ENCODE measurements at regions not wholly inside any gene's neighbourhood (a gene's known extent, or its start where the extent isn't known, plus 50 kb on each side); places are given as distances from the start of the nearest gene placed in this dataset.

DNA sequence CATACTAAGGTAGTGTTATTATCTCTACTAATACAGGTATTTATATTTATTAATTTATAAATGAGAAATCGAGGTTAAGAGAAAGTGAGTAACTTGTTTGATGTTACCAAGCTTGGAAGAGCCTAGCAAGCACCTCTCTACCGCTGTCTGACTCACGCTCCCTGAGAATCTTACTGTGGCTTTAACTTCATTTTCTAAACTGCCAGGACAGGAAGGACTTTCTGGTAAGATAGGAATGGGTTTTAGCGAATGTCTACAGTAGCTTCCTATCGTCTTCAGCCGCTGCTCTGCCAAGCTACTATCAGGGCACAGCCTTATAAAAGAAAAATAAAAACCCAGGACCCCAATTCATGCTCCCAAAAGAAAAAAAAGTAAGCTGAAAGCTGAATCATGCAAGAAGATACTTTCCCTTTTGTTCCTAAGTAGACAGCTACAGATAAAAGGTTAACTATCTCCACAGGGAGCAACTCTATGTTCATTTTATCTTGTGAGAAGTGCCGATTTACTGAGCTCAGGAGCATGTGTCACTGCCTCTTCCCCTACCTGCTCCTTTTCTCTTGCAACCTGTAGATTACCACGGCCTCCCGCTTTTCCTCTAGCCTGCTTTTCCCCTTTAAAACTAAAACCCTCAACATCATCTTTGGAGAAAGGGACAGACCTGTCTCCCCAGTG lies 60.2 kb downstream of the THNSL1 start:
- FAIRE-seq (no peak), DNase-seq (ENCODE audit: insufficient read length) (no peak)
- TF ChIP-seq TAF1 (IDR thresholded peaks at IDR 0.05; ENCODE audit: borderline replicate concordance, low read depth, low read length), result no peak
- TF ChIP-seq POLR2A (IDR thresholded peaks at IDR 0.05; ENCODE audit: low read depth, low read length), result no peak
- TF ChIP-seq POLR2AphosphoS5 (IDR thresholded peaks at IDR 0.05; ENCODE audit: low read depth, low read length), result no peak

DNA sequence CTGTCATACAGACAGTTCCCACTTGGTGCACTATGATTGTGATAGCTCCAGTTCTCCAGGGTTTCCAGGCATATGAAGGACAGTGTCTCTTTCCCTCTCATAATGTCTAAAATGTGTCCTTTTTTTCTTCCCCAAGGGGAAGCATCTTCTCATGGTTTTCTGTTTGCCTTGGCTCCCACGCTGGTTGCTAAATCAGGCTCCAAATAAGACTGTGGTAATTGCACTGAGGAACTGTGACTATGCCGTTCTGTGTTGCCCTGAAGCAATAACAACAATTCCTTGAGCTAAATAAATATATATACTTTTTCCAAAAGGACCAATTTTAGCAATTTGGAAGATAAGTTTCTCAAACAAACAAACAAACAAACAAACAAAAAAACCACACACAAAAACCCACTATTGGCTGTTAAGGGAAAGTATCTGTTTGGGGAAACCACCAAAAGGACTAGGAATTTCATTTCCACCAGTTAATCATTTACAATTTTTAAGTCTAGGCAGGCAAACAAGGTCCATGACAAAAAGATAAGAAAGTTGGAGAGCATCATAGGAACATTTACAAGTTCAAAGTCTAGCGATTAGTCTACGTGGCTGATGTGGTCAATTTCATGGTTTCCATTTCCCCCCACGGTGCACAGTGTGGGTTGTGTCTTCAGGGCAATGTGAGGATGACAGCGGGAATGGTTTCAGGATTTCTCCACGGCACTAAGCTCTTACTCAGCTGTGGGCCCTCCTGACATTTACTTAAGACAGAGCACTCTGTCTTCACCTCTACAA lies 62.4 kb downstream of the THNSL1 start:
- no peak for TF ChIP-seq TAF1 (IDR thresholded peaks at IDR 0.05; ENCODE audit: borderline replicate concordance, low read depth, low read length)
- no peak for TF ChIP-seq POLR2AphosphoS5 (IDR thresholded peaks at IDR 0.05; ENCODE audit: low read depth, low read length)
- TF ChIP-seq POLR2A (IDR thresholded peaks at IDR 0.05; ENCODE audit: low read depth, low read length), result no peak

DNA sequence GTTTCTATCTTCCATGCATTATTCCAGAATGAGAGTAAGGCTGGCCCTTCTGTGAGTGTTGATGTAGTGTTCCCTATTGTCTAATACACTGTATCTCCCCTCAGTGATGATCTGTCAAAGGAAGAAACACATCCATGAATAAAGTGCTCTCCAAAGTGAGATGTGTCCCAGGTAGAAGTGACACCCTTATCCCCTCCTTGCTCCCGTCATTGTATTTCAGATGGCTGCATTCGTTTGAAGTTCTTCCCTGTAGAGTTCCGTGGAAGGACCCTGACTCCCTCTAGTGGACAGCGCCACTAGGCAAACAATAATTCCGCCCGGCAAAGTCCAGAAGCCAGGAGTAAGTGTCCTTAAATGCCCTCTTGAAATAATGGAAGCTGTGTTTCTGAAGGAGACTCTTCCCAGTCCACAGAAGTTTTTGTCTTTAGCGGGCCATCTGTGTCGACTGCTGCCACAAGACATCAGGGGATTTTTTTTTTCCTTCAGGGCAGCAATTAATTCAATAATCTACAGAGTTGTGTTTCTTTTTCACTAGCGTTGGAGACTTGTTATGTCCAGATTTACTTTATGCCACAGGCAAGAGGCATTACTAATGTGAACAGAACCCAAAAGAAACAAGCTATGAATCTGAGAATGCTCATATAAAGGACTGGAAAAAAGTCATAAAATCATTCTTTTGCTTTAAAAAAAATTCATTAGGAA lies 64.6 kb downstream of the THNSL1 start:
- TF ChIP-seq POLR2A (IDR thresholded peaks at IDR 0.05; ENCODE audit: low read depth, low read length), result no peak
- no peak for TF ChIP-seq POLR2AphosphoS5 (IDR thresholded peaks at IDR 0.05; ENCODE audit: low read depth, low read length)
- no peak for TF ChIP-seq TAF1 (IDR thresholded peaks at IDR 0.05; ENCODE audit: borderline replicate concordance, low read depth, low read length)
- FAIRE-seq (peak; percentile 44), DNase-seq (ENCODE audit: insufficient read length) (peak; percentile 24)

More for the DNA sequence above, 62.4 kb downstream of the THNSL1 start:
- no peak for FAIRE-seq
- DNase-seq (ENCODE audit: insufficient read length), result no peak

DNA sequence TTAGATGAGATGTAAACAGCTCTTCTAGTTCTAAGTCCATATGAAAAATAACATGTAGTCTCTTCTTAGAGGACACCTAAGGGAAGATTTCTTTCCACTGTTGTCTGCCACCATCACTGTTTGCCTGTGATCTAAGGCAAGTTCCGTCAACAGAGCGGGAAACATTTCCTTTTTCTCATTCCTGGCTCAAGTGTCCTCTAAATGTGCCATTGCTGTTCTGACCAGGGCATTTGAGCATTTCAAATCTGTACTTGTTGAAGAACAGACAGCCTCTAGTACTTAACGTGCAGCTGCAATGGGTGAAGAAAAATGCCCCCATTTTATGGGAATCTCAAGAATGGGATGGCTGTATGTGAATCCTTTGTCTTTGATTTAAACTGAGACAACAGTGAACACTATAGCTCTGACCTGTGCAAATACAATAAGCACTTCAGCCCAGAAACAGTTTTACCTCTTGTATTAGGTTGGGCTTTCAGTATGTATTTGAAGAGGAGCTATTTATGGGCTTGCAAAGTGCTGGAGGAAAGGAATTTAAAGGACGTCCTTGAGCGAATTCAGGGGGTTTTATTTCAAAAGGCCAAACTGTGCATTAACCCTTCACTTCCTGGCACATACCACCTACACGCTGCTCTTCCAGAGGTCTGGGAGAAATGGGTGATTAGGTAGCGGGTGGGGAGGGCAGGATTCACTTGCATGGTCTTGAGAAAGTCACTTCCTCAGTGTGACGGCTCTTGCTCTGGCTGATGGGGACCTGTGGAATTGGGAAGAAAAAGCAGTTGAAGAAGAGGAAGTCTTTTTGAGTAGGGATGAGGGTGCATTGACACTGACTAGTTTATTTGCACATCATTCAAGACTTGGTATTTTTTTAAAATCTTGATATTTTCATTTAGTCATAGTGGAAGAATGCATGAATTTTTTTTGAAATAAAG lies 66.1 kb downstream of the THNSL1 start:
- DNase-seq (ENCODE audit: insufficient read length) (no peak), FAIRE-seq (no peak)
- TF ChIP-seq POLR2A (IDR thresholded peaks at IDR 0.05; ENCODE audit: low read depth, low read length), result no peak
- TF ChIP-seq POLR2AphosphoS5 (IDR thresholded peaks at IDR 0.05; ENCODE audit: low read depth, low read length), result no peak
- TF ChIP-seq TAF1 (IDR thresholded peaks at IDR 0.05; ENCODE audit: borderline replicate concordance, low read depth, low read length), result no peak

DNA sequence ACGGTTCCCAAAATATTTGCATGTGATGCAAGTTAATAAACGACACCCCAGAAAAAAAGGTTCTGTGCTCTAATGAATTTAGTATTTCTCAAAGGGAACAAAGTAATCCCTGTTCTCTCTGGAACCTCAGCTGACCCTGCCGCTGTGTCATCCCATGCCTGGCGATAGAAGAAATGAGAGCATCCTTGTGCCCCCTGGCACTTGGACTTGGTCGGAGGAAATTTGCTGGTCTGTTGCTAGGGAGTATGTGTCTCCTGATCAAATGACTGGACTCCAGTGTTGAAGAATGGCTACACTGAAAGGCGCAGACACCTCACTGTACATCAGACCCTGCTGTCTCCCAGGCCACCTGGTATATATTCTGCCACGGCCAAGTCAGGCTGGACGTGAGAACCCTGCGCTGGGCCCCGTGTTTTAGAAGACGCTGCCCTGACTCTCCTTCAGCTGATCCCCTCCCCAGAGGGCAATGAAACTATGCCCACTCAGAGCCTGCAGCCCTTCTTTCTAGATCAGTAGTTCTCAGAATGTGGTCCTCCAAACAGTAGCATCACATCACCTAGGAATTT lies 67.2 kb downstream of the THNSL1 start:
- FAIRE-seq (no peak), DNase-seq (ENCODE audit: insufficient read length) (no peak)

DNA sequence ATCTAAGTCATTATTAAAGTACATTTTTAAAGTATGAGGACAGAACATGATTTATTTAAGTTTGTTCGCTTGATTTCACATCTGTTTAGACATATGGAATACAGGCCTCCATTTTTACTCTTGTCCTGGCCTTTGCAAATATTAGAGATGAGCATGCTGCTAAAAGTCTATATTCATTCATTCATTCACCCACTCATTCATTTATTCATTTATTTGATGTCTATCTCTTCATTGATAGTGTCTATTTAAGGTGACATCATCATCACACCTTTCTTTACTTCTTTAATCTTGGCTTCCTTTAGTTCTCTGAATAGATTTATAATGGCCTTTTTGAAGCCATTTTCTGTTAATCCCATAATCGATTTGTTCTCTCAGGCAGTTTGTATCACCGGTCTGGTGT lies 68.0 kb downstream of the THNSL1 start:
- FAIRE-seq, result no peak
- no peak for TF ChIP-seq TAF1 (IDR thresholded peaks at IDR 0.05; ENCODE audit: borderline replicate concordance, low read depth, low read length)
- TF ChIP-seq POLR2A (IDR thresholded peaks at IDR 0.05; ENCODE audit: low read depth, low read length), result no peak
- no peak for TF ChIP-seq POLR2AphosphoS5 (IDR thresholded peaks at IDR 0.05; ENCODE audit: low read depth, low read length)
- no peak for DNase-seq (ENCODE audit: insufficient read length)

More for the DNA sequence above, 67.2 kb downstream of the THNSL1 start:
- TF ChIP-seq POLR2AphosphoS5 (IDR thresholded peaks at IDR 0.05; ENCODE audit: low read depth, low read length), result no peak
- TF ChIP-seq TAF1 (IDR thresholded peaks at IDR 0.05; ENCODE audit: borderline replicate concordance, low read depth, low read length), result no peak
- TF ChIP-seq POLR2A (IDR thresholded peaks at IDR 0.05; ENCODE audit: low read depth, low read length), result no peak

DNA sequence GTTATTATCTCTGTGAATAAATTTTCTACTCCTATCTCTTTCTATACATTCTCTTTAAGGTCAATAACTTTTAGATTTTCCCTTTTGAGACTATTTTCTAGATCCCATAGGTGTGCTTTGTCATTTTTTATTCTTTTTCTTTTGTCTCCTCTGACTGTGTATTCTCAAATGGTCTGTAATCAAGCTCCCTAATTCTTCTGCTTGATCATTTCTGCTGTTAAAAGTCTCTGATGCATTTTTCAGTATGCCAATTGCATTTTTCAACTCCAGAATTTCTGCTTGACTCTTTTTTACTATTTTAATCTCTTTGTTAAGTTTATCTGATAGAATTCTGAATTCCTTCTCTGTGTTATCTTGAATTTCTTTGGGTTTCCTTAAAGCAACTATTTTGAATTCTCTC lies 78.2 kb downstream of the THNSL1 start:
- no peak for DNase-seq (ENCODE audit: insufficient read length)
- no peak for TF ChIP-seq TAF1 (IDR thresholded peaks at IDR 0.05; ENCODE audit: borderline replicate concordance, low read depth, low read length)
- TF ChIP-seq POLR2A (IDR thresholded peaks at IDR 0.05; ENCODE audit: low read depth, low read length), result no peak
- no peak for TF ChIP-seq POLR2AphosphoS5 (IDR thresholded peaks at IDR 0.05; ENCODE audit: low read depth, low read length)
- no peak for FAIRE-seq

DNA sequence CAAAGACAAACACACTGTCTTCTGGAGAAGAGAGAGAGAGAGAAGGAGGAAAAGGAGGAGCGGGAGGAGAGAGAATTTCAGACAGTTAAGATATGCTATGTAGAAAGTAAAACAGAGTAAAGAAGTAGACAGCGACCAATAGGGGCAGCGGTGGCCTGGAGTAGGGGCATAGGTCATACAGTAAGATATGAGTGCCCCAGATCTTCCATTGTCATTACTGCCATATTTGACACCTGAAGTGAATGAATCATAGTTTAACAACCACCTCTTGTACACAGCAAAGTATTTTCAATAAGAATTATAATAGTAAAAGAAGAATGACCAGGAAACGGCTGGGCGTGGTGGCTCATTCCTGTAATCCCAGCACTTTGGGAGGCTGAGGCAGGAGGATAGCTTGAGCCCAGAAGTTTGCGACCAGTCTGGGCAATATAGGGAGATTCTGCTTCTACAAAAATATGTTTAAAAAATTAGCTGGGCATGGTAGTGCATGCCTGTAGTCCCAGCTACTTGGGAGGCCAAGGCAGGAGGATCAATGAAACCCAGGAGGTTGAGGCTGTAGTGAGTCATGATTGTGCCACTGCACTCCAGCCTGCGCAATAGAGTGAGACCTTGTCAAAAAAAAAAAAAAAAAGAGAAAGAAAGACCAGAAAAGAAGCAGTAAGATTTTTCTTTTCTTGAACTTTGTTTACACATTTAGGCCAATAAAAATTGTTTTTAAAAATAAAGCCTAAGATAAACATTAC lies 77.0 kb upstream of the GPR158 start:
- FAIRE-seq (no peak), DNase-seq (ENCODE audit: insufficient read length) (no peak)
- TF ChIP-seq TAF1 (IDR thresholded peaks at IDR 0.05; ENCODE audit: borderline replicate concordance, low read depth, low read length) (no peak), POLR2A (IDR thresholded peaks at IDR 0.05; ENCODE audit: low read depth, low read length) (no peak), POLR2AphosphoS5 (IDR thresholded peaks at IDR 0.05; ENCODE audit: low read depth, low read length) (no peak)

DNA sequence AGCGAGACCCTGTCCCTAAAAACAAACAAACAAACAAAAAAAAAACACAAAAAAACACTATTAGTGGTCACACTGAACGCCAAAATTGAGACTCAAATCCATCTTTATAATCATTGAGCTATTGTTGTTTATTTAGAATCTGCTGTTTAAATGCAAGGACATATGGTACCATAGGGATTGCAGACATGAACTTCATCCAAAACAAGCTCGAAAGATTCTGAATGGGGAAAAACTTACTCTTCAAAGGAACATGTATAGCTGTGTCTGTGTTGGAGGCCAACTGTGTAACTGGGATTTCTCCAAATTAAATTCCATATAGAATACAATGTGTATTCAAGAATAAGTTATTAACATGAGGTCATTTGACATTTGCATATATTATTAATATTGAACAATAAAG lies 74.7 kb upstream of the GPR158 start:
- FAIRE-seq (no peak), DNase-seq (ENCODE audit: insufficient read length) (no peak)
- no peak for TF ChIP-seq POLR2A (IDR thresholded peaks at IDR 0.05; ENCODE audit: low read depth, low read length)
- no peak for TF ChIP-seq POLR2AphosphoS5 (IDR thresholded peaks at IDR 0.05; ENCODE audit: low read depth, low read length)
- TF ChIP-seq TAF1 (IDR thresholded peaks at IDR 0.05; ENCODE audit: borderline replicate concordance, low read depth, low read length), result no peak
